ENCODE measurements at regions not wholly inside any gene's neighbourhood (a gene's known extent, or its start where the extent isn't known, plus 50 kb on each side); places are given as distances from the start of the nearest gene placed in this dataset.

DNA sequence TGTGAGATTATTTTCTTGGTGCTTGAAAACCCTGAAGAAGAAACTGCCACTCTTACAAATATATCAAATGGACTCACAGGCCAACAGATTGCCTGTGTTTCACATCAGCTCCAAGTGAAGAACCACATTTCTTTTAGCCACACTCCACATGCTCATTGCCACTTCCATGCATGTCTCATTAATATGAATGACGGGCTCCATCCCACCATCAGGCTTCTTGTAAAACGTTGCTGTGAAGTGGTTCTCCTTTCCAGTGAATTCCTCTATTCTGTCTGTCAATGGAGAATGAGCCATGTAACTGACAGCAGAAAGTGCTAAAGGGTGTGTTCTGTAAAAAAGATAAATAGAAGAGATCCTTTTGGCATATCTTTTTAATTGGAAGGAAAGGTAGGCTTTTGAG, 188.2 kb upstream of the RMST start:
- DNase-seq (ENCODE audit: low spot score), result no peak

DNA sequence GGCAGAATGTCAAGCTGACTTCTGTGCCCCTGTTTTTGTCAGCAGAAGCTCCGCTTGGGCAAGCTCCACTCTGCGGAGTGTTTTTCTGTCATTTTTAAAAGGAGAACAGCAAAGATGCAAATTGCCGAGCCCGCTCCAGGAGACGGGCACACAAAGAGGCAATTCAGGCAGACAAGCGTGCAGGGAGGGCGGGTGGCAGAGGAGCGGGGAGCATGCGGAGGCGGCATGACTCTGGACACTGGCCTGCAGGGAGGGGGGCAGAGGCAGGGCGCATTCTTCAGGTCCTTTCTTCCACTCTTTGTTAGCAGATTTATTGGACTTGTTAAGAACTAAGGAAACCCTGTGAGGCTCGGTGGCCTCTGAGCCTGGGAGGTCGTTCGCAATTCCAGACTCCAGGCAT, 187.3 kb upstream of the RMST start:
- DNase-seq (ENCODE audit: low spot score), result no peak

DNA sequence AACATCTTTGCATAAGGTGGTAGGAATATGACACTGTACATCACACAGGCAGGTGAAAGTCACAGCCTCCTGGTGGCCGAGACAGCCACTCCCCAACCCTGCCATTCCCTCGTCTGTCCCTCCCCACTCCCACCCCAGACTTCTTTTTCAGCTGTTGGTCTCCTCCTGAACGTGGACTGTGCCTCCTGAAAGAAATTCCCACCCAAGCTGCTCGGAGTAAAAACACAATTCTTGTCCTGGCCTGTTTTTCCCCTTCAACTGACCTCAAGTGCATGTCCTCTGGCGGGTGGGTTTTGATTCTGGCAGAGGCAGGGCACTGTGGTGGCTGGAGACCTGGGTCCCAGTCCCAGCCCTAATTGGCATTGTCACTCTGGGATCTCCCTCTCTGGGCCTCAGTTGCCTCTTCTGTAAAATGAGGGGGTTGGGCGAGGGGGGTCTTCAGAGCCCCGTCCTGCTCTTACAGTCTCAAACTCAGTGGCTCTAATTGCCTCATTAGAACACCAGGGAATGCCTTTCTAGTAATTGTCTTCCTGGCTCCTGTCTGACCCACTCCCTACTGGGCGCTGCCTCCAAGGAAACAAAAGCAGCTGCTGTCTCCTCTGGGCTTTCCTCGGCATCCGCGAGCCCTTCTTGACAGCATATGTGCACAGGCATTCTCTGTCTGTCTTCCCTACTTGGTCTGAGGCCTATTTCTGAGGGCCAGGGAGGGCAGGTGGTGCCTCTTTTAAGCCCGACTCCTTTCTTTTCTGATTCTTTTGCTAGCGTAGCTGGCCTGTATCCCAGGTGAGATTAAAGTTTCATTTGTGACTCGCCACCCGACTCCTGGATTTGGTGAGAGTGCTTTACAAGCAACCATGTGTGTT, 186.6 kb upstream of the RMST start:
- DNase-seq (ENCODE audit: low spot score), result no peak

DNA sequence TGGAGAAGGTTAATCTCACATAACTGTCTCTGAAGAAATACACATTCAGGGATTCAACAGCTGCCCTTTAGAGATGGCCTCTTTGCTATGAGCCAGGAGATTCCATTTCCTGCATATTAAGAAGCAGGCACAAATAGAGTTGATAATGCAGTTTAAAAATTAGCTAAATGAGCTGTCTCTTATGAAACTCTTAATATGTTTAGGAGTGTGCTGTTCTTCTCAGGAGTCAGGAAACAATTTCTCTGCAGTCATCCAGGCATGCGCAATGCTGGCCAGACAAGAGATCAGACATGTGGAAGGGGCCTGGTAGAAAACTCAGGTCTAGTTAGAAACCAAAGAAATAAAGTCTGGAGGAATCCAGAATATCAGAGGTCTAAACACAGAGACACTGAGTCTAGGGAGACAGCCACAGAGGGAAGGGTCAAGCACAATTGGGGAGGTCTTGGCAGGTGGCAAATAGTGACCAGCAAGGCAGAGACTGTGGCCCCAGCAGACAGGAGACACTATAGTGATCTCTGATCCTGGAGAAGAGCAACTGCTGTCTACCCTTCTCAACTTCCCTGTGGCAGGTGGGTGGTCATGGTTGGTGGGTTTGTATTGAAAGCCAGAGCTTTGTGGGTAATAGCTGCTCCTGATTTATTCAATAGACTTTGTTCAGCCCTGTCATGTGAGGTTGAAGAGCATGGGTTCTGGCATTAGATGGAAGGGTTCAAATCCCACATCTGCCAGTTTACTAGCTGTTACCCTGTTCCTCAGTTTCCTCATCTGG, 185.8 kb upstream of the RMST start:
- DNase-seq (ENCODE audit: low spot score), result no peak

DNA sequence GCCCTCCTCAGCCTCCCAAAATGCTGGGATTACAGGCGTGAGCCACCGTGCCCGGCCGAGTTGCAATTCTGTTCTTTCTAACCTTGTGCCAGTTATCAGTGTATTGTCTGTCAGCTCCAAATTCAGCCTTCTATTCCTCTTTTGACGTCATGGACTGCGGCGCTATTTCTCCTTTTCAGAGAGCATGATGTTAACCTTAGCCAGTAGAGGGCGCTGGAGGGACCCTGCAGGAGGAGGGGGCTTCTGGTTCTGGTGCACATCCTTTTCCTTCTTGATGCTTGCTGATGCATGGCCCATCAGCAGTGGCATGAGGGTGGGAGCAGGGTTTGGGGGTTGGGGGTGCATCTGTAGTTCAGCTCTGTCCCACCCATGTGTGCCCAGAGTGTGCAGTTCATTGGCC, 179.3 kb upstream of the RMST start:
- no peak for DNase-seq (ENCODE audit: low spot score)

DNA sequence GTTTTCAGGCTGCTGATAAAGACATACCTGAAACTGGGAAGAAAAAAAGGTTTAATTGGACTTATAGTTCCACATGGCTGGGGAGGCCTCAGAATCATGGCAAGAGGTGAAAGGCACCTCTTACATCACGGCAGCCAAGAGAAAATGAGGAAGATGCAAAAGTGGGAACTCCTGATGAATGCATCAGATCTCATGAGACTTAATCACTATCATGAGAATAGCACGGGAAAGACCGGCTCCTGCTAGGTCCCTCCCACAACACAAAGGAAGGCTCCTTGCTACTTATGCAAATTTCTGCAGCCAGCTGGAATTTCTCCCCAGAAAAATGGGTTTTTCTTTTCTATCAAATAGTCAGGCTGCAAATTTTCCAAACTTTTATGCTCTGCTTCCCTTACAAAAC, 174.1 kb upstream of the RMST start:
- DNase-seq (ENCODE audit: low spot score), result no peak

DNA sequence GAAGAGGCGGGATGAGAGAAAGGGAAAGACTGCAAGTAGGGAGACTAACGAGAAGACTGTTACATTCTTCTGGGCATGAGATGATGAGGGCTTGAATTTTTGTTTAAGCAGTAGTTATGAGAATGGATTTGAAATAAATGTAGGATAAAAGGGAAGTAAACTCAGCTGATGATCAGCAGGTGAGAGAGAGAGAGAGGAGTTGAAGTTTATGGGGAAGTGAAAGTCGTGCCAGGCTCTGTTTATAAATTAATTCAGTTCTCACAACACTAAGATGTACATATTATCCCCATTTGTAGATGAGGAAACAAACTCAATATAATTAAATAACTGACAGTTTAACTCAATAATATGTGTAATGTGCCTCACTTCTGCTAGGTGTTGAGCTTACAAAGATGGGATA, 170.0 kb upstream of the RMST start:
- DNase-seq (ENCODE audit: low spot score), result no peak

DNA sequence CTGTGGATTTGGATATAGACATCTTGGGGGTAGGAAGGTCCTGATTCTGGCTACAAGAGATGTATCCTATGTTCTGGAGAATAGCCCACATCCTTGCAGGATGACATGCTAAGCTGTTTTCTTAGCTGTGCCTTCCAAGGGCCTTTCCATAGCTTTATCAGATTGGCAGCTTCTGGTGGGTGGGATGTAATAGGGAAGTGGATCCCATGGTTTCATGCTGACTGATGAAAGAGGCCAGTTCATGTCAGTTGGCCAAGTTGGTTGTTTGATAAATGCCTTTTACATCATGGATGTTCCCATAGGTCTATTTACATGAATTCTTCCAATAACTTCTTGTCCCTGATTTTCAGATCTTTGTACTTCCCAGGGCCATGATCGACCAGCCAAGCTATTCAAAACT, 169.1 kb upstream of the RMST start:
- no peak for DNase-seq (ENCODE audit: low spot score)

DNA sequence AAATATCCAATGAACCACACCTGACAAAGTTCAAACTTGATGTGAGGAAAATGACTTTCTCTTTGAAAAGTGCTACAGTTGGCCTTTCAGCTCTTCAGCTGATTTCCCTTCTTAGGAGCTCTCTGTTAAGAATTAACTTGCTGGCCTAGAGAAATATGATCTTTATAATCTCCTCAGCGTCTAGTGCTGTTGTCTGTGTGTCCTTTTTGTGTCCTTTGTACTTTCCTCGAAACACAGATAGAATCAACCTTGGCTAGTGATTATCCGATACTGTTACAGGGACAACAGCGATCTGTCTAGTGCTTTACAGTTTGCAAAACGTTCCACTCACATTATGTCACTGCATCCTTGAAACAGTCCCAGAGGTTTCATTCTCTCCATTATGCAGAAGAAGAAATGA, 162.8 kb upstream of the RMST start:
- DNase-seq (ENCODE audit: low spot score), result no peak

DNA sequence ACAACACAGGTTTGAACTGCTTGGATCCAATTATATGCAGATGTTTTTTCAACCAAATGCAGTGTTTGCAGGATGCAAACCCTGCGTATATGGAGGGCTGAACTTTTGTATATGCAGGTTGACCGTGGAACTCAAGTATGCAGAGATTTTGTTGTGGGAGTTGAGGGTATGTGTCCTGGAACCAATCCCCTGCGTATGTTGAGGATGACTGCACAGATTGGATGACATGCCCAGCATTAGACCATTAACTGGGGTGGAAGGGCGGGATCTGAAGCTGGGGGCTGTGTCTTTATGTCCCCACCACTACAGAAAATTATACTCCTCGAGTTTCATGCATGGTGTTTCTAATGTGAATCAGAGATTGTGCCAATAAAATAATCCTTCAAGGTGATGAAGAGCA, 162.2 kb upstream of the RMST start:
- DNase-seq (ENCODE audit: low spot score), result no peak

DNA sequence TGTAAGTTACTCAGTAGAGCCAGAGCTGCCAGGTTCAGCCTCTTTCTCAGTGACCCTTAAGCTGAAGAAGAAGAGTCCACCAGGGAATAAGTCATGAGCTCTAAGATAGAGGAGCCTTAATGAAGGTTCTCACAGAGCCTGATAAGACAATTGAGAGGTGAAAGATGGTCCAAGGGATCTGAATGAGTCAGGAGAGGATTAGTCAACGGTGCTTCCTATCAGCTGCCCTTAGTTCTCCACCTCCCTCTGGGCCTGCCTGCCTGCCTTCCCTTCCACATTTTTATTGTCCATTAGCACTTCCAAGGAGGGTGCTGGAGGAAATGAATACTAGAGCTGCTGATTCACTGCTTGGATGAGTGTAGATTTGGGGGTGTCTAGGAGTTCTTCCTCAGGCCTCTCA, 161.7 kb upstream of the RMST start:
- no peak for DNase-seq (ENCODE audit: low spot score)

DNA sequence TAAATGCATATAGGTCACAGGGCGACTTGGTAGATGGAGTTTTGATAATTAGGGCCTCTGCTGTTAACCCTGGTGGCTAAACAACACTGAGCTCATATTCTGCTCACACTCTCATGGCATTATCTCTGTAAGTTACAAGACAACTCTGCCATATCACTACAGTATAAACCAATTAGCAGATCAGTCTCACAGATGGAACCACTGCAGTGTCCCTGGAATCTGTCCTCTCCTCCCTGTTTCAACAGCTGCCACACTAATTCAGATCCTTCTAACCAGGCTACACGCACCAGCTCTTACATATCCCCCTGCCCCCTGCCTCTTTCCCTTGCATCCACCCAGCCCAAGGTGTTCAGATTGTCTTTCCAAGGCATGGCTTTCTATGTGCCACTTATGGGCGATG, 161.0 kb upstream of the RMST start:
- no peak for DNase-seq (ENCODE audit: low spot score)

DNA sequence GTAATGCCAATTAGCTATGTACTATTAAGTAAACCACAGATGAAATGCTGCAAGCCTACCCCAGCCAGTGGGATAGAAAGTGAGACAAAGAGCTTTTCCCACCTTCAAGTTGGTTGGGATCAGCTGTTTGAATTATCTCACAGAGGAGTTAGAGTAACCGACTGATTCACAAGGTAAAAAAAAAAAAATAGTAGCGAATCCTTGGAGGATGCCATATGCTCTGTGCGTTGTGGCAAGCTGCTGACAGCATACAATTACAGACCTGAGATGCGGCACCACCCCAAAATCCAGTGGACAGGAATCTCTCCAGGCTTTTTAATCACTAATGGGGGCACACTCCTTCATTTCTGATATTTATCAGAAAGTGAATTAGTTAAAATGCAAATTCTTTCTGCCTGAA, 157.0 kb upstream of the RMST start:
- no peak for DNase-seq (ENCODE audit: low spot score)

DNA sequence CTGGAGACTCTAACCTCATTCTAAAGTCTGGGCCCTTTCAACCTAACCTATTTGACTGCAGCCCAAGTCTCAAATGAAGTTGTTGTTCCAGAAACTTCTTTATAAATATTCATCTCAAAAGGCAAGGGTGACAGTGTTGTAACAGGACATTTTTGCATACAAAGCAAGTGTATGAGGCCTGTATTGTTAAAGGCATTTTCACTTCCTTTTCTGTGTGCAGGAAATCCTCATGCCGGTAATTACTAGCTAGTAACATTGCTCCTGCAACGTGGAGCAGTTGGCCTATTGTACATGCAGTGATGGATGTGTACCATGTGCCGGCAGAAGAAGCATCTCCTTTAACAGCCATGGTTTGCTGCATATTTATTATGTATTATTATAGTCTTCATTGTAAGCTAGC, 156.5 kb upstream of the RMST start:
- no peak for DNase-seq (ENCODE audit: low spot score)

DNA sequence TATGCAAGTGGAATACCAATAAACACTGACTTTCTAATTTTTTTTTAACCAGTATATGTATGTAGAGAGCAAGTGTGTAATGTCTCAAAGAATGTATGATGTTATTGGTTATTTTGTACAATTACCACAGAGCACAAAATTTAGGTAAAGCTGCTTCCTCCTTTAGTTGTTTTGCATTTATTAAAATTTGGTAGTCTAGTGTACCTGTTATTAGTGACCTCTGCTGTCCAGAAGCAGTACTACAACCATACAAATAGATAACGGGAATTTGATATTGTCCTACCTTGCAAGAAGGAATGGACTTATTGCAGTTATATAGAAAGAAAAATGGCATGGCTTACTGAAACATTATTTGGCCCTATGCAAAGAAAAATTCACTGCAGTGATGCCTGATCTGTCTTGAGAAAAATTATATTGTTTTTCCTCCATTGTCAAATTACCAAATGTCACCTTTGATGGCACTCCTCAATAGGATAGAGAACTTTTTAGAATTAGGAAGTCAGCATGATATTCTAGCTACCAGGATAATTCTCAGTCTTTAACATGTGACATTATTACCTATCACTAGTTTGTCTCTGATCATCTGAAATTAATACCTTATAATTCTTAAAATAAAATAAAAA, 153.9 kb upstream of the RMST start:
- DNase-seq (ENCODE audit: low spot score), result no peak

DNA sequence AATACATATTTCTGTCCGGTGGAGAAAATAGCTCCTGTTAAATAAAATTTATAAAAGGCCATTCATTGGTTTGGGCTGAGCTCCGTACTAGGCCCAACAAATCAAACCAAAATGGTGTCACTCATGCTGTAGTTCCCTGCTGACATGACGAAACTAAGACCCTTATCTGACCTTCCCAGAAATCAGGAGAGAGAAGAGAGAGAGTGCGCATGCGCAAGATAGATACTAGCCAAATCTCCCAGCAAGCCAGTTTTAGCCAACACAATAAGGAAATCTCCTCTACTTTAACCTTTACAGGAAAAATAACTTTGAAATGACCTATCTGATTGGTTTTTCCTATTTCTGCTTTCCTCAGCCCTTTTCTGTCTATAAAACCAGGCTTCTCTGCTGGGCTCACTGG, 152.7 kb upstream of the RMST start:
- no peak for DNase-seq (ENCODE audit: low spot score)

DNA sequence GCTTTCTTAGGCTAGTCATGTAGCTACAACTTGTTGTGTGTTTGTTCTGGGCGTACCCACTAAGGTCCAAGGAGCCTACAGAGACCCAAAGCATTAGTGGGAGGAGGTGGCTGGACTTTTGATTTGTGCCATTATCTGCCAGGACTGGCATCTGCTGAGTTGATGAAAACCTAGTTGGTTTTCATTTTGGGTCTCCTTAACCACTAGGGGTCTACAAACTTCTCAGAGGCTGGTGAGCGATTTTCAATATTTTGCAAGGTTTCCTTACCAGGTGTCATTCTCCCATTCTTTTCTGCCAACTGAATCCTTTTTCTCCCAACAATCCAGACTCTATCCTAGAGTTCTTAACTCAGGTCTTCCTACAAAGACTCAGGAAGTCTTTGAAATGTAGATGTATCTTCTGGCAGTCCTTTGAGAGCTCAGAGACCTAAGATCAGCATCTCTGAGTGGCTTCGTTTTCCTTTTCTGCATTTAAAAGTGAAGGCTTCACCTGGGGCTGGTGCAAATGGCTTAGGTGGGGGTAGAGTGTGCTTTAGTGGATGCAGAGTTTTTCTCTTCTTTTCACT, 150.0 kb upstream of the RMST start:
- no peak for DNase-seq (ENCODE audit: low spot score)

DNA sequence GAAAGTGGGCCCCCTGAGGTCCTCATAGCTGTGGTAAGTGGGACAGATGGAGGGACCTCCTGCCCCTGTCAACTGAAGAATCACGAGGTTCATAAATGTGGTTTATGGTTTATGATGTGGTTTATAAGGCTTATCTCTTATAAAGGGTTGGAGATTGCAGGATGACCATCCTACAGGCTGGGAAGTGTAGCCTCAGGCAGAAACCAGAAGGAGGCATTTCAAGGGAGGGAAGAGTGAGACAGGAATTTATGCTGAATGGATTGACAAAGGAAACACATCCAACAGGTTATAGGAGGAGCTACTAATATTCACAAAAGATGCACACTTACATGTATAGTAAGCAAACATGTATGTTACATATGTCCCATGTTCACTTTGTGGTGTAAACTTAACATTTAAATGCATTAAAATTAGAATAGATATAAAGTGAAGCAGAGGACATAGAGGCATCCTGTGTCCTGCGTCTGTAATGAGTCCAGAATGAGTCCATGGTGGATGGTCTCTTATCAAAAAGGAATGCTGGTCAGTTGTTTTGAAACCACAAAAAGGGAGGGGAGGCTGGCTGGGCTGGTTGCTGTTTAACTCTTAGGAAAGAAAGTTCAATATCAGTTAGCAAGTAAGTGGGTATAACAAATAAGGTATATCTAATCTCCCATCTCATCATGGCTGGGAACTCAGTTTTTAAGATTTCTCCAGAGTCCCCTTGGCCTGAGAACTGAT, 149.0 kb upstream of the RMST start:
- no peak for DNase-seq (ENCODE audit: low spot score)

DNA sequence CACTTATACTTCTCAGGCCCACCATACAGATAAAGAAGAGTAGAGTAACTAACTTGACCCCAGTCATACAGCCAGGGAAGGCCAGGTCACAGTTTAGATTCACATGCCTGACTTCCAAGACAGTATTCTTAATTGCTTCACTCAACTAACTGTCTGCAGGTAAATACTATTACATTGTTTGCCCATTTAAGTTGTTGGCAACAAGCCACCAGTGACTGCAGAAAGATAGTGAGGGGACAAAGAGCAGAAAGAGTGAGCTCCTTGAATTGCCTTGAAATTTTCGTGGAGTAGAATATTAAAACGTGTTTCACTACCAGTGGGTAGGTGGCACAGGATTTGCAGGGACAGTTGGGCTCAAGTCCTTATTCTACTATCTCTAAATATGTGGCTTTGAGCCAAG, 146.3 kb upstream of the RMST start:
- no peak for DNase-seq (ENCODE audit: low spot score)

DNA sequence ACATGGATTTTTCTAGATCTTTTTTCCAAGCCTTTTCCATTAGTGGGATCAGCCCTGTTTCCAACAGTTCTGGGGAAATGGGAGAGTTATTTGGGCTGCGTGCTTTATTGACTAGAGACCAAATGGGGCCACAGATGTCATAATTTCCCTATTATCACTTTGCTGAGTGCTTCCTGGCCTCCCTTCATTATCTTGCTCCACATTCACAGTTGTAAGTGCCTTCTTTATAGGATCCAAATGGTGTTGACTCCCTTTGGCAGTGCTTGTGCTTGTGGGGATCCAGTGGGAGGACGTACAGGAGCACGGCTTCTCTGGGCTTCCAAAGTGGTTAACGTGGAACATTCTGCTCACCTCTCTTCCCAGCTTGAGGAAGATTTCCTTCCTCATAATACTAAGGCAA, 141.0 kb upstream of the RMST start:
- DNase-seq (ENCODE audit: low spot score), result no peak

DNA sequence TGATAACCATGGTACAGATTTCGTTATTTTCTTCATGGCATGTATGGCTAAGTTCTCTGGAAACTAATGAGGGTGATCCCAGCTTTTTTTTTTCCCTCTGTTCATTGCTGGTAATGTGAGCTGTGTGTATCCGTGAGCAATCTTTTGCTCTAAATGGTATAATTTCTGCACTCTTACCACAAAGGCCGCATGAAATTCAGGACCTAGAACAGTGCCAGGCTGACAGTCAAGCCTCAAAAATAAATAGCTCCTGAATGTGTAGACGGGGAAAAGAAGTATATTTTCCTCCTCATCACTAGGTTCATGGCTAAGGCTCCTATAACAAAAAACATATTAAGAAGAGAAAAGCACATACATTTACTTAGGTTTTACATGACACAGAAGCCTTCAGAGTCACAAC, 140.2 kb upstream of the RMST start:
- no peak for DNase-seq (ENCODE audit: low spot score)

DNA sequence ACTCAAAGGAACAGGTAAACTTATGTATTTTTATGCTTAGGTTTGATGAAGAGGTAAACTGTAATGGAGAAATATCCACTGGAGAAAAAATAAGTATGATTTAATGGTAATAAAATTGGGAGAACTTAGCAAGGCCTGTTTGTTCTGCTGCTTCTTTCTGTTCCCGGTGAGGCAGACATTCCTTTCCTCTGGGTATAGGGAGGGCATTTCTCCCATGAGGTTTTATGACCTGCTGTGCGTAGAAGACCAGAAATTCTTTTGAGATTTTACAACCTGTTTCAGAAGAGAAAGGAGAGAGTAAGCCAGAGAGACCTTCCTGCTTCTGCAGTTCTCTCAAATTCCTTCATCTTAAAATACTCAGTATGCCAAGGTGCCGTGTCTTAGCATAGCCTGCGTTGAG, 139.4 kb upstream of the RMST start:
- no peak for DNase-seq (ENCODE audit: low spot score)
